ENCODE measurements at regions not wholly inside any gene's neighbourhood (a gene's known extent, or its start where the extent isn't known, plus 50 kb on each side); places are given as distances from the start of the nearest gene placed in this dataset.

DNA sequence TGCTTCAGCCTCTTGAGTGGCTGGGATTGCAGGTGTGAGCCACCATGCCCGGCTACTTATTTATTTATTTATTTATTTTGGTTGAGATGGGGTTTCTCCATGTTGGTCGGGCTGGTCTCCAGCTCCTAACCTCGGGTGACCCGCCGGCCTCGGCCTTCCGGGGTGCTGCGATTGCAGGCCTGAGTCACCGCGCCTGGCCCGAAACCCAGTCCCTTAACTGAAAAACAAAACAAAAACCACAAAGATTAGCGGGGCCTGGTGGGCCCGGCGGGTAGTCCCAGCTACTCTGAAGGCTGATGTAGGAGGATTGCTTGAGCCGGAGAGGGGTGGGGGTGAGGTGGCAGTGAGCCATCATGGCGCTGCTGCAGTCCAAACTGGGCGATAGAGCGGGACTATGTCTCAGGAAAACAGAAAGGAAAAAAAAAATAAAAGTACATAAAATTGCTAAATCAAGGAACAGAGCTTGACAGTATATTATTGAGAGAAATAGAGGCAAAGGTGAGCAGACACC lies 75.6 kb upstream of the NIPA1 start (continued):
- peak; percentile 71 for TF ChIP-seq CXXC5 (CRISPR knock-in tag; IDR thresholded peaks at IDR 0.05)
- TF ChIP-seq NBN (IDR thresholded peaks at IDR 0.05; ENCODE audit: low read depth): 0 out of 2 replicates have a peak, but pooled peaks have one; percentile 32
- peak in 1 of 2 experiments; percentile 39; a peak in 1 of 4 replicates for TF ChIP-seq NRF1 (conservative IDR thresholded peaks at IDR 0.05 in 1 of 2, IDR thresholded peaks at IDR 0.05 in 1 of 2)
- peak; percentile 44; the same call in 1 of the 2 replicates for TF ChIP-seq DIDO1 (tag; IDR thresholded peaks at IDR 0.05; ENCODE audit: low read depth)
- TF ChIP-seq ILK (tag; IDR thresholded peaks at IDR 0.05; ENCODE audit: borderline replicate concordance, low read depth): 0 out of 2 replicates have a peak, but pooled peaks have one; percentile 44
- TF ChIP-seq MTA1 (IDR thresholded peaks at IDR 0.05; ENCODE audit: borderline replicate concordance): peak; percentile 54; the same call in 1 of the 2 replicates
- TF ChIP-seq, protein P1, sequence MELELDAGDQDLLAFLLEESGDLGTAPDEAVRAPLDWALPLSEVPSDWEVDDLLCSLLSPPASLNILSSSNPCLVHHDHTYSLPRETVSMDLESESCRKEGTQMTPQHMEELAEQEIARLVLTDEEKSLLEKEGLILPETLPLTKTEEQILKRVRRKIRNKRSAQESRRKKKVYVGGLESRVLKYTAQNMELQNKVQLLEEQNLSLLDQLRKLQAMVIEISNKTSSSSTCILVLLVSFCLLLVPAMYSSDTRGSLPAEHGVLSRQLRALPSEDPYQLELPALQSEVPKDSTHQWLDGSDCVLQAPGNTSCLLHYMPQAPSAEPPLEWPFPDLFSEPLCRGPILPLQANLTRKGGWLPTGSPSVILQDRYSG (tag; conservative IDR thresholded peaks at IDR 0.05; ENCODE audit: low read depth): peak; percentile 97
- 0 out of 2 replicates have a peak, but pooled peaks have one; percentile 34 for TF ChIP-seq MIER1 (IDR thresholded peaks at IDR 0.05; ENCODE audit: low read depth)
- peak; percentile 78 for TF ChIP-seq JUND (IDR thresholded peaks at IDR 0.05; ENCODE audit: borderline replicate concordance, low read depth, low read length)
- TF ChIP-seq JUND (tag; IDR thresholded peaks at IDR 0.05; ENCODE audit: borderline replicate concordance, low read depth, low read length): peak; percentile 32; the same call in 1 of the 3 replicates
- 0 out of 2 replicates have a peak, but pooled peaks have one; percentile 28 for TF ChIP-seq ELF4 (CRISPR knock-in tag; IDR thresholded peaks at IDR 0.05)
- 0 out of 2 replicates have a peak, but pooled peaks have one; percentile 50 for TF ChIP-seq KLF1 (tag; IDR thresholded peaks at IDR 0.05)
- TF ChIP-seq, protein P2, sequence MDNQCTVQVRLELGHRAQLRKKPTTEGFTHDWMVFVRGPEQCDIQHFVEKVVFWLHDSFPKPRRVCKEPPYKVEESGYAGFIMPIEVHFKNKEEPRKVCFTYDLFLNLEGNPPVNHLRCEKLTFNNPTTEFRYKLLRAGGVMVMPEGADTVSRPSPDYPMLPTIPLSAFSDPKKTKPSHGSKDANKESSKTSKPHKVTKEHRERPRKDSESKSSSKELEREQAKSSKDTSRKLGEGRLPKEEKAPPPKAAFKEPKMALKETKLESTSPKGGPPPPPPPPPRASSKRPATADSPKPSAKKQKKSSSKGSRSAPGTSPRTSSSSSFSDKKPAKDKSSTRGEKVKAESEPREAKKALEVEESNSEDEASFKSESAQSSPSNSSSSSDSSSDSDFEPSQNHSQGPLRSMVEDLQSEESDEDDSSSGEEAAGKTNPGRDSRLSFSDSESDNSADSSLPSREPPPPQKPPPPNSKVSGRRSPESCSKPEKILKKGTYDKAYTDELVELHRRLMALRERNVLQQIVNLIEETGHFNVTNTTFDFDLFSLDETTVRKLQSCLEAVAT (IDR thresholded peaks at IDR 0.05): peak in 1 of 2 experiments; percentile 83; a peak in 2 of 4 replicates
- peak; percentile 90 for TF ChIP-seq ZNF644 (tag; IDR thresholded peaks at IDR 0.05; ENCODE audit: low read depth)
- TF ChIP-seq HMGN3 (IDR thresholded peaks at IDR 0.05; ENCODE audit: borderline replicate concordance, extremely low read depth, insufficient read length, low read depth, low read length): peak; percentile 27
- peak; percentile 80; the same call in 1 of the 2 replicates for TF ChIP-seq ZNF589 (CRISPR knock-in tag; IDR thresholded peaks at IDR 0.05; ENCODE audit: low read depth)
- TF ChIP-seq ZFX (CRISPR knock-in tag; IDR thresholded peaks at IDR 0.05): peak; percentile 61
- TF ChIP-seq ELF1 (tag; IDR thresholded peaks at IDR 0.05): peak; percentile 74
- TF ChIP-seq, protein P3, sequence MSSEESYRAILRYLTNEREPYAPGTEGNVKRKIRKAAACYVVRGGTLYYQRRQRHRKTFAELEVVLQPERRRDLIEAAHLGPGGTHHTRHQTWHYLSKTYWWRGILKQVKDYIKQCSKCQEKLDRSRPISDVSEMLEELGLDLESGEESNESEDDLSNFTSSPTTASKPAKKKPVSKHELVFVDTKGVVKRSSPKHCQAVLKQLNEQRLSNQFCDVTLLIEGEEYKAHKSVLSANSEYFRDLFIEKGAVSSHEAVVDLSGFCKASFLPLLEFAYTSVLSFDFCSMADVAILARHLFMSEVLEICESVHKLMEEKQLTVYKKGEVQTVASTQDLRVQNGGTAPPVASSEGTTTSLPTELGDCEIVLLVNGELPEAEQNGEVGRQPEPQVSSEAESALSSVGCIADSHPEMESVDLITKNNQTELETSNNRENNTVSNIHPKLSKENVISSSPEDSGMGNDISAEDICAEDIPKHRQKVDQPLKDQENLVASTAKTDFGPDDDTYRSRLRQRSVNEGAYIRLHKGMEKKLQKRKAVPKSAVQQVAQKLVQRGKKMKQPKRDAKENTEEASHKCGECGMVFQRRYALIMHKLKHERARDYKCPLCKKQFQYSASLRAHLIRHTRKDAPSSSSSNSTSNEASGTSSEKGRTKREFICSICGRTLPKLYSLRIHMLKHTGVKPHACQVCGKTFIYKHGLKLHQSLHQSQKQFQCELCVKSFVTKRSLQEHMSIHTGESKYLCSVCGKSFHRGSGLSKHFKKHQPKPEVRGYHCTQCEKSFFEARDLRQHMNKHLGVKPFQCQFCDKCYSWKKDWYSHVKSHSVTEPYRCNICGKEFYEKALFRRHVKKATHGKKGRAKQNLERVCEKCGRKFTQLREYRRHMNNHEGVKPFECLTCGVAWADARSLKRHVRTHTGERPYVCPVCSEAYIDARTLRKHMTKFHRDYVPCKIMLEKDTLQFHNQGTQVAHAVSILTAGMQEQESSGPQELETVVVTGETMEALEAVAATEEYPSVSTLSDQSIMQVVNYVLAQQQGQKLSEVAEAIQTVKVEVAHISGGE (CRISPR knock-in tag; IDR thresholded peaks at IDR 0.05): peak in 1 of 3 experiments; percentile 74; a peak in 2 of 6 replicates
- TF ChIP-seq PHB2 (IDR thresholded peaks at IDR 0.05; ENCODE audit: low read depth): peak; percentile 25; the same call in 1 of the 2 replicates
- 0 out of 2 replicates have a peak, but pooled peaks have one; percentile 25 for TF ChIP-seq ZNF668 (CRISPR knock-in tag; IDR thresholded peaks at IDR 0.05)
- peak; percentile 67 for TF ChIP-seq CBFA2T3 (IDR thresholded peaks at IDR 0.05)
- TF ChIP-seq KLF6 (CRISPR knock-in tag; IDR thresholded peaks at IDR 0.05; ENCODE audit: borderline replicate concordance): peak; percentile 74; the same call in 1 of the 2 replicates

All from K562 (cell line).